ENCODE measurements at regions not wholly inside any gene's neighbourhood (a gene's known extent, or its start where the extent isn't known, plus 50 kb on each side); places are given as distances from the start of the nearest gene placed in this dataset.

- Histone ChIP-seq H3K4me2 (ENCODE audit: control insufficient read depth, extremely low read depth, insufficient read depth, low read depth, low read length) (no peak overlapping the region), H3K9me1 (ENCODE audit: control insufficient read depth, extremely low read depth, insufficient read depth, low read length) (no peaks in the 10 kb centered on the region), H3K36me3 (ENCODE audit: control insufficient read depth in 2 of 2, extremely low read depth in 1 of 2, insufficient read depth in 2 of 2, low read length in 2 of 2) (no peaks in the 10 kb centered on the region), H3K27me3 (ENCODE audit: control insufficient read depth, extremely low read depth, insufficient read depth, low read length) (no peaks in the 10 kb centered on the region), H3K9ac (ENCODE audit: control insufficient read depth, extremely low read depth, insufficient read depth, low read length) (no peak overlapping the region), H3K9me3 (ENCODE audit: control insufficient read depth, low read depth, low read length) (no peaks in the 10 kb centered on the region), H3K79me2 (ENCODE audit: control insufficient read depth, insufficient read depth, low read length) (no peaks in the 10 kb centered on the region), H3K4me1 (ENCODE audit: control insufficient read depth, extremely low read depth, insufficient read depth, low read length) (peaks cover 8% of the 10 kb centered on the region), H4K20me1 (ENCODE audit: control insufficient read depth, extremely low read depth, insufficient read depth, low read length) (no peaks in the 10 kb centered on the region), H3K4me3 (ENCODE audit: control insufficient read depth in 2 of 3, extremely low read depth in 1 of 3, insufficient read depth in 2 of 3, low read depth in 1 of 3, low read length in 3 of 3) (no peak overlapping the region), H2AFZ (ENCODE audit: control insufficient read depth, low read length) (no peak overlapping the region), H3K27ac (ENCODE audit: control insufficient read depth, insufficient read depth, low read length) (no peak overlapping the region)
- FAIRE-seq (no peak), DNase-seq (ENCODE audit: low read depth, low spot score) (no peak)
- dilution Hi-C loops (cut with MboI; ENCODE audit: extremely low pct_ligation_motif_present, low sequenced_read_pairs): no loop called here
- no peak for TF ChIP-seq EZH2 (IDR thresholded peaks at IDR 0.05; ENCODE audit: low read length)
- no peak for TF ChIP-seq CTCF (optimal IDR thresholded peaks at IDR 0.05 in 1 of 3, IDR thresholded peaks at IDR 0.05 in 1 of 3, conservative IDR thresholded peaks at IDR 0.05 in 1 of 3; ENCODE audit: extremely low read depth in 1 of 3, insufficient read depth in 2 of 3, low read length in 3 of 3)
These were observed 328.4 kb downstream of the PAX3 start for GRCh38 chr2:221970389-221970788.

GRCh38 chr2:221969830-221970144, 329.0 kb downstream of the PAX3 start:
- Histone ChIP-seq H2AFZ (ENCODE audit: control insufficient read depth, low read length) (no peak overlapping the region), H4K20me1 (ENCODE audit: control insufficient read depth, extremely low read depth, insufficient read depth, low read length) (no peaks in the 10 kb centered on the region), H3K9ac (ENCODE audit: control insufficient read depth, extremely low read depth, insufficient read depth, low read length) (no peak overlapping the region), H3K9me3 (ENCODE audit: control insufficient read depth, low read depth, low read length) (no peaks in the 10 kb centered on the region), H3K27me3 (ENCODE audit: control insufficient read depth, extremely low read depth, insufficient read depth, low read length) (no peaks in the 10 kb centered on the region), H3K4me2 (ENCODE audit: control insufficient read depth, extremely low read depth, insufficient read depth, low read depth, low read length) (no peak overlapping the region), H3K79me2 (ENCODE audit: control insufficient read depth, insufficient read depth, low read length) (no peaks in the 10 kb centered on the region), H3K36me3 (ENCODE audit: control insufficient read depth in 2 of 2, extremely low read depth in 1 of 2, insufficient read depth in 2 of 2, low read length in 2 of 2) (no peaks in the 10 kb centered on the region), H3K4me1 (ENCODE audit: control insufficient read depth, extremely low read depth, insufficient read depth, low read length) (peaks cover 8% of the 10 kb centered on the region), H3K4me3 (ENCODE audit: control insufficient read depth in 2 of 3, extremely low read depth in 1 of 3, insufficient read depth in 2 of 3, low read depth in 1 of 3, low read length in 3 of 3) (no peak overlapping the region), H3K9me1 (ENCODE audit: control insufficient read depth, extremely low read depth, insufficient read depth, low read length) (no peaks in the 10 kb centered on the region), H3K27ac (ENCODE audit: control insufficient read depth, insufficient read depth, low read length) (no peak overlapping the region)
- no peak for TF ChIP-seq EZH2 (IDR thresholded peaks at IDR 0.05; ENCODE audit: low read length)
- no peak for TF ChIP-seq CTCF (optimal IDR thresholded peaks at IDR 0.05 in 1 of 3, IDR thresholded peaks at IDR 0.05 in 1 of 3, conservative IDR thresholded peaks at IDR 0.05 in 1 of 3; ENCODE audit: extremely low read depth in 1 of 3, insufficient read depth in 2 of 3, low read length in 3 of 3)
- FAIRE-seq (no peak), DNase-seq (ENCODE audit: low read depth, low spot score) (no peak)
- dilution Hi-C loops (cut with MboI; ENCODE audit: extremely low pct_ligation_motif_present, low sequenced_read_pairs): no loop called here

Data from keratinocyte (primary cell).